Astrocyte (in vitro differentiated cells and primary cell): ENCODE measurements at regions not wholly inside any gene's neighbourhood (a gene's known extent, or its start where the extent isn't known, plus 50 kb on each side); places are given as distances from the start of the nearest gene placed in this dataset.

ENCODE experiments used
- CTCF ChIP-seq: IDR thresholded peaks from 2 replicates; pipeline ENCODE4 v1.5.1; 2011; ENCODE audit warnings: low read depth, mild to moderate bottlenecking, inconsistent platforms, low read length, moderate library complexity; ENCODE audit not compliant: insufficient read depth
- EZH2 ChIP-seq: IDR thresholded peaks from 2 replicates; pipeline ENCODE4 v1.6.1; 2012; ENCODE audit warnings: mild to moderate bottlenecking, low read length, inconsistent platforms; ENCODE audit not compliant: insufficient read depth

GRCh38 chr15:61620151-61620550 lies 391.0 kb upstream of the RORA start:
- TF ChIP-seq CTCF: no peak
- no peak for TF ChIP-seq EZH2
